ENCODE measurements at regions not wholly inside any gene's neighbourhood (a gene's known extent, or its start where the extent isn't known, plus 50 kb on each side); places are given as distances from the start of the nearest gene placed in this dataset.

DNA sequence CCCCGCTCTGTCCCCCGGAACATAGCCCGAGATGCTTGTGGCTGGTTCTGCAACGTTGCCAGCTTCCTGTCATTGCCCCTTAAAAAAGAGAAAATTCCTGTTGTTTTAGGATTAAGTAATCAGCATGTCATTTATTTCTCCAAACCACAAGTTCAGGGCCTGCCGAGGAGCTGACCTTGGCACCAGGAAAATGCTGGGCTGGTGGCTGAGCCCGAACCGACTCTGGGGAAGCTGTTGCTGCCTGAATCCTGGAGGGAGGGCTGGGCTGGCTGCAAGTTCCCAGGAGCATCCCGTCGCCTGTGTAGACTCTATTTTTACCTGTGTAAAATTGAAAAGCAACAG is 130.9 kb upstream of the FOXF1 start:
- Histone ChIP-seq H3K9me1 (ENCODE audit: control insufficient read depth, extremely low read depth, insufficient read depth, low read length) (no peaks in the 10 kb centered on the region), H3K4me3 (ENCODE audit: control insufficient read depth in 2 of 3, extremely low read depth in 1 of 3, insufficient read depth in 2 of 3, low read depth in 1 of 3, low read length in 3 of 3) (no peak overlapping the region), H4K20me1 (ENCODE audit: control insufficient read depth, extremely low read depth, insufficient read depth, low read length) (no peaks in the 10 kb centered on the region), H3K36me3 (ENCODE audit: control insufficient read depth in 2 of 2, extremely low read depth in 1 of 2, insufficient read depth in 2 of 2, low read length in 2 of 2) (no peaks in the 10 kb centered on the region), H3K4me2 (ENCODE audit: control insufficient read depth, extremely low read depth, insufficient read depth, low read depth, low read length) (no peak overlapping the region), H2AFZ (ENCODE audit: control insufficient read depth, low read length) (no peak overlapping the region), H3K27me3 (ENCODE audit: control insufficient read depth, extremely low read depth, insufficient read depth, low read length) (no peaks in the 10 kb centered on the region), H3K27ac (ENCODE audit: control insufficient read depth, insufficient read depth, low read length) (no peak overlapping the region), H3K9ac (ENCODE audit: control insufficient read depth, extremely low read depth, insufficient read depth, low read length) (no peak overlapping the region), H3K79me2 (ENCODE audit: control insufficient read depth, insufficient read depth, low read length) (no peaks in the 10 kb centered on the region), H3K9me3 (ENCODE audit: control insufficient read depth, low read depth, low read length) (no peaks in the 10 kb centered on the region), H3K4me1 (ENCODE audit: control insufficient read depth, extremely low read depth, insufficient read depth, low read length) (no peaks in the 10 kb centered on the region)
- no peak for DNase-seq (ENCODE audit: low read depth, low spot score)
- TF ChIP-seq EZH2 (IDR thresholded peaks at IDR 0.05; ENCODE audit: low read length) (no peak), CTCF (optimal IDR thresholded peaks at IDR 0.05 in 1 of 3, IDR thresholded peaks at IDR 0.05 in 1 of 3, conservative IDR thresholded peaks at IDR 0.05 in 1 of 3; ENCODE audit: extremely low read depth in 1 of 3, insufficient read depth in 2 of 3, low read length in 3 of 3) (no peak)
- no peak for FAIRE-seq
- dilution Hi-C loops (cut with MboI; ENCODE audit: extremely low pct_ligation_motif_present, low sequenced_read_pairs): no loop called here

GRCh38 chr16:86380030-86380429 is 130.3 kb upstream of the FOXF1 start:
- no peaks in the 10 kb centered on the region for H3K27me3 ChIP-seq (ENCODE audit: control insufficient read depth, extremely low read depth, insufficient read depth, low read length)
- H3K9me3 ChIP-seq (ENCODE audit: control insufficient read depth, low read depth, low read length): no peaks in the 10 kb centered on the region
- H3K9me1 ChIP-seq (ENCODE audit: control insufficient read depth, extremely low read depth, insufficient read depth, low read length): no peaks in the 10 kb centered on the region
- H4K20me1 ChIP-seq (ENCODE audit: control insufficient read depth, extremely low read depth, insufficient read depth, low read length): no peaks in the 10 kb centered on the region
- H2AFZ ChIP-seq (ENCODE audit: control insufficient read depth, low read length): no peak overlapping the region
- no peak for FAIRE-seq
- no peaks in the 10 kb centered on the region for H3K79me2 ChIP-seq (ENCODE audit: control insufficient read depth, insufficient read depth, low read length)
- TF ChIP-seq CTCF (optimal IDR thresholded peaks at IDR 0.05 in 1 of 3, IDR thresholded peaks at IDR 0.05 in 1 of 3, conservative IDR thresholded peaks at IDR 0.05 in 1 of 3; ENCODE audit: extremely low read depth in 1 of 3, insufficient read depth in 2 of 3, low read length in 3 of 3) (no peak), EZH2 (IDR thresholded peaks at IDR 0.05; ENCODE audit: low read length) (no peak)
- DNase-seq (ENCODE audit: low read depth, low spot score): no peak
- H3K4me3 ChIP-seq (ENCODE audit: control insufficient read depth in 2 of 3, extremely low read depth in 1 of 3, insufficient read depth in 2 of 3, low read depth in 1 of 3, low read length in 3 of 3): no peak overlapping the region
- H3K4me1 ChIP-seq (ENCODE audit: control insufficient read depth, extremely low read depth, insufficient read depth, low read length): no peaks in the 10 kb centered on the region
- no peak overlapping the region for H3K9ac ChIP-seq (ENCODE audit: control insufficient read depth, extremely low read depth, insufficient read depth, low read length)
- H3K4me2 ChIP-seq (ENCODE audit: control insufficient read depth, extremely low read depth, insufficient read depth, low read depth, low read length): no peak overlapping the region
- H3K36me3 ChIP-seq (ENCODE audit: control insufficient read depth in 2 of 2, extremely low read depth in 1 of 2, insufficient read depth in 2 of 2, low read length in 2 of 2): no peaks in the 10 kb centered on the region
- no peak overlapping the region for H3K27ac ChIP-seq (ENCODE audit: control insufficient read depth, insufficient read depth, low read length)
- dilution Hi-C loops (cut with MboI; ENCODE audit: extremely low pct_ligation_motif_present, low sequenced_read_pairs): no loop called here

Data from keratinocyte (primary cell).